Panc1 (cell line): ENCODE measurements at regions not wholly inside any gene's neighbourhood (a gene's known extent, or its start where the extent isn't known, plus 50 kb on each side); places are given as distances from the start of the nearest gene placed in this dataset.

Experiments used
- POLR2AphosphoS5 ChIP-seq: IDR thresholded peaks from 2 replicates; pipeline ENCODE4 v1.6.1; 2012; ENCODE audit warnings: mild to moderate bottlenecking, low read depth, low read length, moderate library complexity
- SIN3A ChIP-seq: IDR thresholded peaks from 2 replicates; pipeline ENCODE4 v1.6.1; 2012; ENCODE audit warnings: low read depth, mild to moderate bottlenecking, low read length, moderate library complexity, borderline replicate concordance; ENCODE audit not compliant: insufficient read depth
- TCF7L2 ChIP-seq: IDR thresholded peaks from 2 replicates; pipeline ENCODE4 v1.6.1; 2011; ENCODE audit warnings: mild to moderate bottlenecking, low read depth, low read length, inconsistent platforms
- TF ChIP-seq, protein P1 (sequence below): fragments of 450-650 bp; IDR thresholded peaks from 2 replicates; pipeline ENCODE4 v1.5.1; 2017; ENCODE audit warnings: mild to moderate bottlenecking

DNA sequence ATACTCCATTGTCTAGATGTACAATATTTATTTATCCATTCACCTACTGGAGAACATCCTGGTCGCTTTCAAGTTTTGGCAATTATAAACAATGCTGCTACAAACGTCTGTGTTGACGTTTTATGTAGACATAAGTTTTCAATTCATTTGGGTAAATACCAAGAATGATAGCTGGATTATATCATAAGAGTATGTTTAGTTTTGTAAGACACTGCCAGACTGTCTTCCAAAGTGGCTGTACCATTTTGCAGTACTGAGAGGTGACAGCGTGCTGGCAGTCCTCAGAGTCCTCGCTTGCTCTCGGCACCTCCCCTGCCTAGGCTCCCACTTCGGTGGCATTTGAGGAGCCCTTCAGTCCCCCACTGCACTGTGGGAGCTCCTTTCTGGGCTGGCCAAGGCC lies 253.3 kb upstream of the INTU start:
- TF ChIP-seq, protein P1, sequence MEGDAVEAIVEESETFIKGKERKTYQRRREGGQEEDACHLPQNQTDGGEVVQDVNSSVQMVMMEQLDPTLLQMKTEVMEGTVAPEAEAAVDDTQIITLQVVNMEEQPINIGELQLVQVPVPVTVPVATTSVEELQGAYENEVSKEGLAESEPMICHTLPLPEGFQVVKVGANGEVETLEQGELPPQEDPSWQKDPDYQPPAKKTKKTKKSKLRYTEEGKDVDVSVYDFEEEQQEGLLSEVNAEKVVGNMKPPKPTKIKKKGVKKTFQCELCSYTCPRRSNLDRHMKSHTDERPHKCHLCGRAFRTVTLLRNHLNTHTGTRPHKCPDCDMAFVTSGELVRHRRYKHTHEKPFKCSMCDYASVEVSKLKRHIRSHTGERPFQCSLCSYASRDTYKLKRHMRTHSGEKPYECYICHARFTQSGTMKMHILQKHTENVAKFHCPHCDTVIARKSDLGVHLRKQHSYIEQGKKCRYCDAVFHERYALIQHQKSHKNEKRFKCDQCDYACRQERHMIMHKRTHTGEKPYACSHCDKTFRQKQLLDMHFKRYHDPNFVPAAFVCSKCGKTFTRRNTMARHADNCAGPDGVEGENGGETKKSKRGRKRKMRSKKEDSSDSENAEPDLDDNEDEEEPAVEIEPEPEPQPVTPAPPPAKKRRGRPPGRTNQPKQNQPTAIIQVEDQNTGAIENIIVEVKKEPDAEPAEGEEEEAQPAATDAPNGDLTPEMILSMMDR = no peak
- TF ChIP-seq TCF7L2 = no peak
- TF ChIP-seq SIN3A = no peak
- TF ChIP-seq POLR2AphosphoS5 = no peak
